Esophagus muscularis mucosa (tissue), 4 donors: ENCODE measurements at regions not wholly inside any gene's neighbourhood (a gene's known extent, or its start where the extent isn't known, plus 50 kb on each side); places are given as distances from the start of the nearest gene placed in this dataset.

ENCODE experiments used
- DNase-seq: peaks from one replicate; pipeline ENCODE4 v3.0.0-alpha.2; 2017; ENCODE audit errors: extremely low spot score
- H3K27ac ChIP-seq, 4 donors: fragments of 200-600 bp; sonication (generic); replicated peaks in 1 of 4; 1 replicate in 3 of 4; 2 replicates in 1 of 4; pipeline ENCODE4 v1.5.1; 2016 to 2019; ENCODE audit warnings: mild to moderate bottlenecking in 1 of 4
- H3K27me3 ChIP-seq, 4 donors: fragments of 200-600 bp; sonication (generic); one replicate each; pipeline versions ENCODE4 v1.5.1 to v1.6.0; 2016 to 2019
- H3K36me3 ChIP-seq, 4 donors: fragments of 200-600 bp; sonication (generic); one replicate each; pipeline ENCODE4 v1.5.1; 2016 to 2019
- H3K4me1 ChIP-seq, 4 donors: fragments of 200-600 bp; sonication (generic); one replicate each; pipeline ENCODE4 v1.5.1; 2016 to 2019
- H3K4me3 ChIP-seq, 4 donors: fragments of 200-600 bp; sonication (generic); 1 replicate in 2 of 4; 2 replicates in 2 of 4; pipeline ENCODE4 v1.5.1; 2016 to 2019; ENCODE audit warnings: mild to moderate bottlenecking in 4 of 4, moderate library complexity in 1 of 4
- H3K9me3 ChIP-seq, 4 donors: fragments of 200-600 bp; sonication (generic); 1 replicate in 3 of 4; 2 replicates in 1 of 4; pipeline ENCODE4 v1.5.1; 2016 to 2019
- CTCF ChIP-seq, 3 experiments: fragments of 200-600 bp in 2 of 3; fragments of 450-650 bp in 1 of 3; sonication (generic) in 2 of 3; IDR thresholded peaks; one replicate each; pipeline ENCODE4 v1.5.1; 2017 to 2019; ENCODE audit warnings: antibody characterized with exemption in 3 of 3, mild to moderate bottlenecking in 2 of 3, moderate library complexity in 1 of 3
- EP300 ChIP-seq: sonication (generic); formaldehyde crosslinking; IDR thresholded peaks from one replicate; pipeline ENCODE4 v1.6.1; 2017; ENCODE audit warnings: antibody characterized with exemption
- POLR2A ChIP-seq: fragments of 450-650 bp; IDR thresholded peaks from one replicate; pipeline ENCODE4 v1.6.1; 2017; ENCODE audit warnings: antibody characterized with exemption, moderate library complexity, mild to moderate bottlenecking, low read depth
- POLR2AphosphoS5 ChIP-seq, 2 donors: sonication (generic); formaldehyde crosslinking; IDR thresholded peaks; one replicate each; pipeline ENCODE4 v1.6.1; 2017; ENCODE audit warnings: antibody characterized with exemption in 2 of 2
- WGBS: methylation state at CpG from one replicate; pipeline ENCODE4 v1.1.5; 2018; 5-methylcytosine and 5-hydroxymethylcytosine counted together
- intact Hi-C: fragments of 100-400 bp; cut with DNase I; formaldehyde crosslinking; loops from one replicate; pipeline ENCODE4 v1.15.1; 2023

GRCh38 chr13:67351114-67351513 is 121.0 kb upstream of the PCDH9 start:
- Histone ChIP-seq H3K4me1 (no peaks in the 10 kb centered on the region), H3K4me3 (no peak overlapping the region), H3K9me3 (peaks cover 0 to 6% (median 0%) of the 10 kb centered on the region in 4 donors), H3K36me3 (no peaks in the 10 kb centered on the region), H3K27me3 (no peaks in the 10 kb centered on the region), H3K27ac (no peak overlapping the region)
- WGBS, result 90% methylated on average over 1 of the region's 1 CpG
- no peak for DNase-seq
- intact Hi-C loops, result no loop called here
- TF ChIP-seq CTCF (IDR thresholded peaks at IDR 0.05), result no peak
- no peak for TF ChIP-seq EP300
- no peak for TF ChIP-seq POLR2A
- TF ChIP-seq POLR2AphosphoS5 (IDR thresholded peaks at IDR 0.05), result no peak

- no peak overlapping the region for H3K4me3 ChIP-seq
- 93% methylated on average over 1 of the region's 1 CpG for WGBS
- TF ChIP-seq EP300 (no peak), POLR2A (no peak), CTCF (IDR thresholded peaks at IDR 0.05) (no peak), POLR2AphosphoS5 (IDR thresholded peaks at IDR 0.05) (no peak)
- intact Hi-C loops, result no loop called here
- H3K27me3 ChIP-seq, result no peaks in the 10 kb centered on the region
- H3K9me3 ChIP-seq, result no peaks in the 10 kb centered on the region
- H3K36me3 ChIP-seq, result no peaks in the 10 kb centered on the region
- H3K27ac ChIP-seq, result no peak overlapping the region
- no peak for DNase-seq
- H3K4me1 ChIP-seq, result no peaks in the 10 kb centered on the region
Observed at GRCh38 chr13:67343777-67344176, 113.6 kb upstream of the PCDH9 start.

GRCh38 chr13:67341406-67341805 is 111.3 kb upstream of the PCDH9 start:
- intact Hi-C loops, result no loop called here
- TF ChIP-seq POLR2A (no peak), CTCF (IDR thresholded peaks at IDR 0.05) (no peak), EP300 (no peak), POLR2AphosphoS5 (IDR thresholded peaks at IDR 0.05) (no peak)
- H3K4me3 ChIP-seq, result no peak overlapping the region
- H3K36me3 ChIP-seq, result no peaks in the 10 kb centered on the region
- no peak overlapping the region for H3K27ac ChIP-seq
- no peaks in the 10 kb centered on the region for H3K9me3 ChIP-seq
- no peaks in the 10 kb centered on the region for H3K27me3 ChIP-seq
- no peaks in the 10 kb centered on the region for H3K4me1 ChIP-seq
- 75% methylated on average over 5 of the region's 5 CpGs for WGBS
- no peak for DNase-seq

GRCh38 chr13:67330149-67330548 is 100.0 kb upstream of the PCDH9 start:
- intact Hi-C loops, result no loop called here
- WGBS, result 90% methylated on average over 3 of the region's 3 CpGs
- H3K27ac ChIP-seq, result no peak overlapping the region

More at GRCh38 chr13:67330149-67330548, 100.0 kb upstream of the PCDH9 start:
- no peaks in the 10 kb centered on the region for H3K27me3 ChIP-seq
- DNase-seq, result no peak
- no peaks in the 10 kb centered on the region for H3K4me1 ChIP-seq
- H3K9me3 ChIP-seq, result no peaks in the 10 kb centered on the region
- no peak for TF ChIP-seq POLR2A
- TF ChIP-seq POLR2AphosphoS5 (IDR thresholded peaks at IDR 0.05), result no peak
- no peak for TF ChIP-seq CTCF (IDR thresholded peaks at IDR 0.05)
- no peak for TF ChIP-seq EP300
- no peaks in the 10 kb centered on the region for H3K36me3 ChIP-seq
- no peak overlapping the region for H3K4me3 ChIP-seq
